ENCODE measurements at regions not wholly inside any gene's neighbourhood (a gene's known extent, or its start where the extent isn't known, plus 50 kb on each side); places are given as distances from the start of the nearest gene placed in this dataset.

- no peak overlapping the region for H3K4me3 ChIP-seq
- no peaks in the 10 kb centered on the region for H3K27me3 ChIP-seq
- no peak for TF ChIP-seq POLR2AphosphoS5 (IDR thresholded peaks at IDR 0.05)
- no peak for TF ChIP-seq CTCF (IDR thresholded peaks at IDR 0.05)
- TF ChIP-seq EP300 (IDR thresholded peaks at IDR 0.05) = no peak
- TF ChIP-seq POLR2A (IDR thresholded peaks at IDR 0.05) = no peak
- no peak for DNase-seq
- no peak overlapping the region for H3K27ac ChIP-seq
- WGBS, 5 donors = 45 to 63% (median 53%) methylated on average over 2 of the region's 2 CpGs
- no peaks in the 10 kb centered on the region for H3K4me1 ChIP-seq
- no peaks in the 10 kb centered on the region for H3K36me3 ChIP-seq
- H3K9me3 ChIP-seq = no peaks in the 10 kb centered on the region
- intact Hi-C loops (cut with DNase I; ENCODE audit: low total_unique reads) = no loop called here
These were observed 217.2 kb upstream of the CDH11 start for GRCh38 chr16:65339062-65339461.

- no peaks in the 10 kb centered on the region for H3K27me3 ChIP-seq
- no peaks in the 10 kb centered on the region for H3K4me1 ChIP-seq
- no peaks in the 10 kb centered on the region for H3K36me3 ChIP-seq
- no peak for DNase-seq
- no peaks in the 10 kb centered on the region for H3K9me3 ChIP-seq
- TF ChIP-seq POLR2A (IDR thresholded peaks at IDR 0.05) (no peak), POLR2AphosphoS5 (IDR thresholded peaks at IDR 0.05) (no peak), EP300 (IDR thresholded peaks at IDR 0.05) (no peak), CTCF (IDR thresholded peaks at IDR 0.05) (no peak)
- no peak overlapping the region for H3K27ac ChIP-seq
- intact Hi-C loops (cut with DNase I; ENCODE audit: low total_unique reads) = no loop called here
- WGBS, 5 donors = 82 to 88% (median 86%) methylated on average over 2 of the region's 2 CpGs
- no peak overlapping the region for H3K4me3 ChIP-seq
These were observed 214.3 kb upstream of the CDH11 start for GRCh38 chr16:65336160-65336559.

- H3K9me3 ChIP-seq = no peaks in the 10 kb centered on the region
- no peak for DNase-seq
- H3K27me3 ChIP-seq = no peaks in the 10 kb centered on the region
- WGBS, 5 donors = 76 to 92% (median 87%) methylated on average over 2 of the region's 2 CpGs
- no peak overlapping the region for H3K4me3 ChIP-seq
- intact Hi-C loops (cut with DNase I; ENCODE audit: low total_unique reads) = no loop called here
- no peaks in the 10 kb centered on the region for H3K4me1 ChIP-seq
- no peak for TF ChIP-seq POLR2A (IDR thresholded peaks at IDR 0.05)
- no peak for TF ChIP-seq POLR2AphosphoS5 (IDR thresholded peaks at IDR 0.05)
- TF ChIP-seq EP300 (IDR thresholded peaks at IDR 0.05) = no peak
- no peaks in the 10 kb centered on the region for H3K36me3 ChIP-seq
- H3K27ac ChIP-seq = no peak overlapping the region
These were observed 212.2 kb upstream of the CDH11 start for GRCh38 chr16:65334081-65334480.

- Histone ChIP-seq H3K9me3 (no peaks in the 10 kb centered on the region), H3K4me1 (no peaks in the 10 kb centered on the region), H3K4me3 (no peak overlapping the region), H3K27ac (no peak overlapping the region), H3K36me3 (no peaks in the 10 kb centered on the region), H3K27me3 (no peaks in the 10 kb centered on the region)
- 44 to 67% (median 62%) methylated on average over 2 of the region's 2 CpGs for WGBS, 5 donors
- DNase-seq = no peak
- intact Hi-C loops (cut with DNase I; ENCODE audit: low total_unique reads) = no loop called here
- TF ChIP-seq CTCF (IDR thresholded peaks at IDR 0.05) (no peak), EP300 (IDR thresholded peaks at IDR 0.05) (no peak), POLR2AphosphoS5 (IDR thresholded peaks at IDR 0.05) (no peak), POLR2A (IDR thresholded peaks at IDR 0.05) (no peak)
These were observed 211.4 kb upstream of the CDH11 start for GRCh38 chr16:65333283-65333682.

GRCh38 chr16:65327346-65327745, 205.5 kb upstream of the CDH11 start:
- DNase-seq = no peak
- Histone ChIP-seq H3K4me1 (no peaks in the 10 kb centered on the region), H3K27me3 (no peaks in the 10 kb centered on the region), H3K9me3 (no peaks in the 10 kb centered on the region), H3K27ac (no peak overlapping the region), H3K36me3 (no peaks in the 10 kb centered on the region), H3K4me3 (no peak overlapping the region)
- TF ChIP-seq CTCF (IDR thresholded peaks at IDR 0.05) (no peak), EP300 (IDR thresholded peaks at IDR 0.05) (no peak), POLR2A (IDR thresholded peaks at IDR 0.05) (no peak), POLR2AphosphoS5 (IDR thresholded peaks at IDR 0.05) (no peak)
- intact Hi-C loops (cut with DNase I; ENCODE audit: low total_unique reads) = no loop called here
- 50 to 63% (median 61%) methylated on average over 2 of the region's 2 CpGs for WGBS, 5 donors
